Spleen (tissue), 11 donors: ENCODE measurements at regions not wholly inside any gene's neighbourhood (a gene's known extent, or its start where the extent isn't known, plus 50 kb on each side); places are given as distances from the start of the nearest gene placed in this dataset.
A peak's percentile ranks its signal among the peaks of the same experiment; 100 is the strongest.
"Not testable (repeated sequence)": the region's sequence is repeated elsewhere in the genome, so short reads cannot be mapped to it uniquely, and the experiment has no call there.

ENCODE experiments used
- DNase-seq: peaks from one replicate; pipeline ENCODE4 v3.0.0-alpha.2; 2020
- H3K27ac ChIP-seq, 8 donors: fragments of 200-600 bp; sonication (generic) in 7 of 8; 1 replicate in 4 of 8; 2 replicates in 4 of 8; pipeline versions ENCODE4 v1.5.0 to v1.8.0; 2016 to 2021; ENCODE audit warnings: inconsistent platforms in 4 of 8, mild to moderate bottlenecking in 4 of 8, moderate library complexity in 1 of 8
- H3K27me3 ChIP-seq, 7 donors: fragments of 200-600 bp; sonication (generic) in 6 of 7; replicated peaks in 1 of 7; 1 replicate in 4 of 7; 2 replicates in 3 of 7; pipeline versions ENCODE4 v1.5.0 to v1.8.0; 2016 to 2021; ENCODE audit warnings: inconsistent platforms in 3 of 7, mild to moderate bottlenecking in 1 of 7
- H3K36me3 ChIP-seq, 6 donors: fragments of 200-600 bp; sonication (generic) in 5 of 6; 1 replicate in 4 of 6; 2 replicates in 2 of 6; pipeline versions ENCODE4 v1.5.0 to v1.8.0; 2016 to 2021; ENCODE audit warnings: inconsistent platforms in 2 of 6
- H3K4me1 ChIP-seq, 6 donors: fragments of 200-600 bp; sonication (generic) in 5 of 6; 1 replicate in 3 of 6; 2 replicates in 3 of 6; pipeline versions ENCODE4 v1.5.0 to v1.8.0; 2016 to 2021; ENCODE audit warnings: inconsistent platforms in 3 of 6
- H3K4me3 ChIP-seq, 8 donors: fragments of 200-600 bp; sonication (generic) in 7 of 8; 1 replicate in 4 of 8; 2 replicates in 4 of 8; pipeline versions ENCODE4 v1.5.0 to v1.8.0; 2016 to 2021; ENCODE audit warnings: inconsistent platforms in 4 of 8, mild to moderate bottlenecking in 4 of 8, moderate library complexity in 2 of 8
- H3K9me3 ChIP-seq, 8 donors: fragments of 200-600 bp; sonication (generic) in 7 of 8; 1 replicate in 4 of 8; 2 replicates in 4 of 8; pipeline versions ENCODE4 v1.5.0 to v1.8.0; 2016 to 2021; ENCODE audit warnings: inconsistent platforms in 4 of 8
- CTCF ChIP-seq, 11 experiments: fragments of 200-600 bp in 7 of 11; fragments of 450-650 bp in 4 of 11; sonication (generic) in 4 of 11; IDR thresholded peaks in 8 of 11; conservative IDR thresholded peaks in 3 of 11; 1 replicate in 7 of 11; 2 replicates in 4 of 11; pipeline versions ENCODE4 v1.4.0 to v1.8.0; 2016 to 2021; ENCODE audit warnings: antibody characterized with exemption in 11 of 11, inconsistent platforms in 4 of 11, mild to moderate bottlenecking in 1 of 11
- POLR2A ChIP-seq, 3 donors: fragments of 450-650 bp; IDR thresholded peaks; one replicate each; pipeline ENCODE4 v1.5.1; 2017; ENCODE audit warnings: antibody characterized with exemption in 3 of 3, mild to moderate bottlenecking in 1 of 3
- POLR2AphosphoS5 ChIP-seq, 3 donors: sonication (generic); formaldehyde crosslinking; IDR thresholded peaks; one replicate each; pipeline ENCODE4 v1.5.1; 2017; ENCODE audit warnings: antibody characterized with exemption in 3 of 3
- WGBS, 5 donors: extraction: QIAGEN DNeasy Blood & Tissue Kit in 3 of 5; methylation state at CpG; one replicate each; pipeline versions ENCODE4 v1.1.5 to v1.1.7; 2013 to 2018; 5-methylcytosine and 5-hydroxymethylcytosine counted together
- intact Hi-C: fragments of 100-400 bp; cut with DNase I; formaldehyde crosslinking; loops from one replicate; pipeline ENCODE4 v1.15.0; 2023; ENCODE audit warnings: low total_unique reads
- donor health status: healthy with polysubstance abuse.
- donor health status: DM: no; HTN: no; CAD: no; lungs with moderate emphysema.
- donor health status: DM: no; HTN: no; CAD: no.
- donor health status: Bipolar disorder and iron deficiency.
- donor health status: healthy.
- donor health status: DM: no; HTN: no; CAD: no.
- donor health status: DM: yes; HTN: yes; CAD: no.

- Histone ChIP-seq H3K4me1 (peaks cover 0 to 2% (median 0%) of the 10 kb centered on the region in 6 donors), H3K27ac (no peak overlapping the region), H3K27me3 (peaks cover 0 to 10% (median 0%) of the 10 kb centered on the region in 7 donors), H3K4me3 (no peak overlapping the region), H3K36me3 (no peaks in the 10 kb centered on the region), H3K9me3 (peaks cover 0 to 6% (median 0%) of the 10 kb centered on the region in 8 donors)
- DNase-seq = no peak
- 81 to 97% (median 90%) methylated on average over 3 of the region's 3 CpGs for WGBS, 5 donors
- intact Hi-C loops = no loop called here
- no peak for TF ChIP-seq POLR2A (IDR thresholded peaks at IDR 0.05)
- TF ChIP-seq CTCF (IDR thresholded peaks at IDR 0.05 in 8 of 11, conservative IDR thresholded peaks at IDR 0.05 in 3 of 11) = no peak
Measured at GRCh38 chr14:30275604-30276003, 283.4 kb upstream of the G2E3 start.

- TF ChIP-seq POLR2A (IDR thresholded peaks at IDR 0.05) (no peak), POLR2AphosphoS5 (IDR thresholded peaks at IDR 0.05) (no peak), CTCF (IDR thresholded peaks at IDR 0.05 in 8 of 11, conservative IDR thresholded peaks at IDR 0.05 in 3 of 11) (no peak)
- DNase-seq = no peak
- H3K27me3 ChIP-seq = peaks cover 0 to 9% (median 0%) of the 10 kb centered on the region in 7 donors
- H3K4me1 ChIP-seq = no peaks in the 10 kb centered on the region
- no peak overlapping the region for H3K27ac ChIP-seq
- intact Hi-C loops = no loop called here
- H3K36me3 ChIP-seq = no peaks in the 10 kb centered on the region
- H3K4me3 ChIP-seq = no peak overlapping the region
- 72 to 86% (median 77%) methylated on average over 2 of the region's 2 CpGs for WGBS, 5 donors
- peaks cover 0 to 6% (median 0%) of the 10 kb centered on the region in 8 donors for H3K9me3 ChIP-seq
Measured at GRCh38 chr14:30277268-30277667, 281.7 kb upstream of the G2E3 start.

- H3K27ac ChIP-seq, H3K27me3 ChIP-seq, H3K4me1 ChIP-seq, DNase-seq, intact Hi-C loops, H3K9me3 ChIP-seq, H3K4me3 ChIP-seq, H3K36me3 ChIP-seq: not testable (repeated sequence)
- 78 to 94% (median 89%) methylated on average over 2 of the region's 2 CpGs for WGBS, 5 donors
Measured at GRCh38 chr14:30278856-30279255, 280.1 kb upstream of the G2E3 start.

GRCh38 chr14:30283822-30284446, 275.0 kb upstream of the G2E3 start:
- Histone ChIP-seq H3K9me3 (peaks cover 0 to 4% (median 0%) of the 10 kb centered on the region in 8 donors), H3K27me3 (no peaks in the 10 kb centered on the region), H3K27ac (no peak overlapping the region), H3K4me1 (no peaks in the 10 kb centered on the region), H3K4me3 (no peak overlapping the region), H3K36me3 (no peaks in the 10 kb centered on the region)
- 38 to 49% (median 43%) methylated on average over 2 of the region's 2 CpGs for WGBS, 5 donors
- intact Hi-C loops = no loop called here
- peak in 1 of 11 experiments; percentile 12 for TF ChIP-seq CTCF (IDR thresholded peaks at IDR 0.05 in 8 of 11, conservative IDR thresholded peaks at IDR 0.05 in 3 of 11)
- no peak for TF ChIP-seq POLR2AphosphoS5 (IDR thresholded peaks at IDR 0.05)
- DNase-seq = no peak

- Histone ChIP-seq H3K27me3 (no peaks in the 10 kb centered on the region), H3K27ac (no peak overlapping the region), H3K4me1 (no peaks in the 10 kb centered on the region), H3K36me3 (no peaks in the 10 kb centered on the region), H3K9me3 (peaks cover 0 to 4% (median 0%) of the 10 kb centered on the region in 8 donors), H3K4me3 (no peak overlapping the region)
- no peak for DNase-seq
- intact Hi-C loops = no loop called here
- WGBS, 5 donors = 82 to 88% (median 85%) methylated on average over 4 of the region's 4 CpGs
- TF ChIP-seq POLR2A (IDR thresholded peaks at IDR 0.05) = no peak
- TF ChIP-seq CTCF (IDR thresholded peaks at IDR 0.05 in 8 of 11, conservative IDR thresholded peaks at IDR 0.05 in 3 of 11) = no peak
- no peak for TF ChIP-seq POLR2AphosphoS5 (IDR thresholded peaks at IDR 0.05)
Measured at GRCh38 chr14:30284808-30285207, 274.1 kb upstream of the G2E3 start.
